RWPE2 (cell line): ENCODE measurements at regions not wholly inside any gene's neighbourhood (a gene's known extent, or its start where the extent isn't known, plus 50 kb on each side); places are given as distances from the start of the nearest gene placed in this dataset.

ENCODE experiments used
- ATAC-seq: fragments of 200-7000 bp; cut with Tn5 transposase; 3 replicates; pipeline ENCODE4 v1.9.1; 2021; ENCODE audit warnings: low read depth
- DNase-seq: peaks from one replicate; pipeline ENCODE4 v3.0.0-alpha.2; 2020; ENCODE audit warnings: low spot score
- H3K27ac ChIP-seq: fragments of 450-650 bp; 2 replicates; pipeline ENCODE4 v1.5.1; 2017; ENCODE audit warnings: mild to moderate bottlenecking; ENCODE audit not compliant: poor library complexity, severe bottlenecking
- H3K27me3 ChIP-seq: fragments of 250-450 bp; sonication (Bioruptor Pico); 2 replicates; pipeline ENCODE4 v1.5.1; 2021; ENCODE audit warnings: mild to moderate bottlenecking, moderate library complexity; ENCODE audit not compliant: insufficient read depth, poor library complexity, severe bottlenecking
- H3K36me3 ChIP-seq: fragments of 250-450 bp; sonication (Bioruptor Pico); 2 replicates; pipeline ENCODE4 v1.5.1; 2020; ENCODE audit warnings: low read depth, mild to moderate bottlenecking, moderate library complexity
- H3K4me1 ChIP-seq: fragments of 250-450 bp; sonication (Bioruptor Pico); 2 replicates; pipeline ENCODE4 v1.5.1; 2021; ENCODE audit warnings: mild to moderate bottlenecking, moderate library complexity; ENCODE audit not compliant: insufficient read depth, poor library complexity, severe bottlenecking
- H3K4me3 ChIP-seq: fragments of 250-450 bp; sonication (Bioruptor Pico); 2 replicates; pipeline ENCODE4 v1.5.1; 2021; ENCODE audit warnings: mild to moderate bottlenecking, moderate library complexity; ENCODE audit not compliant: severe bottlenecking
- H3K9me3 ChIP-seq: fragments of 250-450 bp; sonication (Bioruptor Pico); 2 replicates; pipeline ENCODE4 v1.5.1; 2021; ENCODE audit warnings: mild to moderate bottlenecking, moderate library complexity; ENCODE audit not compliant: severe bottlenecking
- TF ChIP-seq, protein P1 (sequence below): fragments of 450-650 bp; IDR thresholded peaks from one replicate; pipeline ENCODE4 v1.5.1; 2017; ENCODE audit warnings: mild to moderate bottlenecking, moderate library complexity; ENCODE audit not compliant: poor library complexity, severe bottlenecking

DNA sequence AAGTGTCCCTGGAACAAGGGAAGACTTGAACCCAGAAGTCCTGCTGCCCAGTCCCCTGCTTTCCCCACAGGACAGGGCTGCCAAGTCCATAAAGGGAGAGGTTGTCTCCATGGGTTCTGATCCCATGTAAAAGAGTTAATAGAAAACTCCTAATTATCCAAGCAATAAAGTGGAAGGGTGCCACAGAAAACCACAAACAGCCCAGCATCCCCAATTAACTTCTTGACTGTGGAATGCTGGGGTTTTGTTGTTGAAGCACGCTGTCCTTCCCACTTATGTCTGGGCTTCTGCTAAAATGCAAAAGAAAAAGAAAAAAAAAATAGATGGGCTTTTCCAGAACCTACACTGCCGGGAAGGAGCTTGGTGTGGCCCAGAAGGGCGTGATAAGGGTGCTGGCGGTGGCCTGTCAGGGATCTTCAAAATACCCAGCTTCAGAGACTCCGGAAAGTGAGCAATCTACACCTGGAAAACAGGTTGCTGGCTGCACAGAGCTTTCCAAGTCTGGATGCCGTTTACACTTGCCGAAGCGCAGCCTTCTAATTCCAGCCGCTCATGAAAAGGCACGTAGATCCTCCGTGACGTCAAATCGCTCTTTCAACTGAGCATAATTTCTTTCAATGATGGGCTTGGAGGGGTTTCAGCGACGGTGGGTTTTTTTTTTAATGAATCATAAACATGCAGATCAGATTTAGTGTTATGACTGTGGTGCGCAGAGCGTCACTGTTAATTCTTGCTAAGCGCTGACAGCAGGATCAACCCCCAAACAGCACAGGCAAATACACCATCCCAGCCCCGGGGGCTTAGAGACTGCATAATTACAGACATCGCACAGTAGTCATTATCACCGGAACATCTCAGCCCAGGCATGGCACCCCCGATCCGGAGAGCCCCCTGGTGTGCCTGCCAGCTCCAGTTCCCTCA, 197.6 kb downstream of the BCOR start:
- ATAC-seq (no peak), DNase-seq (no peak)
- Histone ChIP-seq H3K4me1 (peaks cover 46% of the 10 kb centered on the region), H3K27ac (no peak overlapping the region), H3K4me3 (no peak overlapping the region), H3K27me3 (no peaks in the 10 kb centered on the region), H3K36me3 (no peaks in the 10 kb centered on the region), H3K9me3 (no peaks in the 10 kb centered on the region)
- TF ChIP-seq, protein P1, sequence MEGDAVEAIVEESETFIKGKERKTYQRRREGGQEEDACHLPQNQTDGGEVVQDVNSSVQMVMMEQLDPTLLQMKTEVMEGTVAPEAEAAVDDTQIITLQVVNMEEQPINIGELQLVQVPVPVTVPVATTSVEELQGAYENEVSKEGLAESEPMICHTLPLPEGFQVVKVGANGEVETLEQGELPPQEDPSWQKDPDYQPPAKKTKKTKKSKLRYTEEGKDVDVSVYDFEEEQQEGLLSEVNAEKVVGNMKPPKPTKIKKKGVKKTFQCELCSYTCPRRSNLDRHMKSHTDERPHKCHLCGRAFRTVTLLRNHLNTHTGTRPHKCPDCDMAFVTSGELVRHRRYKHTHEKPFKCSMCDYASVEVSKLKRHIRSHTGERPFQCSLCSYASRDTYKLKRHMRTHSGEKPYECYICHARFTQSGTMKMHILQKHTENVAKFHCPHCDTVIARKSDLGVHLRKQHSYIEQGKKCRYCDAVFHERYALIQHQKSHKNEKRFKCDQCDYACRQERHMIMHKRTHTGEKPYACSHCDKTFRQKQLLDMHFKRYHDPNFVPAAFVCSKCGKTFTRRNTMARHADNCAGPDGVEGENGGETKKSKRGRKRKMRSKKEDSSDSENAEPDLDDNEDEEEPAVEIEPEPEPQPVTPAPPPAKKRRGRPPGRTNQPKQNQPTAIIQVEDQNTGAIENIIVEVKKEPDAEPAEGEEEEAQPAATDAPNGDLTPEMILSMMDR: no peak

DNA sequence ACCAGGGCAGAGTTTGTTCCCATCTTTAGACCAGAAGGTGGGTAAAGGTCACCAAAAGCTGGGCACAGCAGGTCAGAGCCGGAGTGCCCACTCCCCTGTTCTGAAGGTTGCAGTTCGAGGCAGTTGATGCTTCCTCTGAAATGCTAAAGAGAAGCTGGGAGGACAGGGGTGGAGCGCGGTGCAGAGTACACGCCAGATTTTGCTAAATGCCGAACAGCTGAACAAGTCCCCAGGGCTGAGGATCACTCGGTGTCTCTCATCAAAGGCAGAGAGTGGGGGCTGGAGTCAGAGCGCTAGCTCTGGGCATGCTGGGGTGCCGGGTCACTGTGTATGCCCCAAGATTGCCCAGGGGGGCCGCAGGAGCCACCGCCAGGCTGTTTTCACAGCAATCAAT, 197.0 kb downstream of the BCOR start:
- ATAC-seq: no peak
- H3K27me3 ChIP-seq: no peaks in the 10 kb centered on the region
- no peak overlapping the region for H3K27ac ChIP-seq
- H3K4me3 ChIP-seq: no peak overlapping the region
- no peaks in the 10 kb centered on the region for H3K9me3 ChIP-seq
- peaks cover 39% of the 10 kb centered on the region for H3K4me1 ChIP-seq
- no peaks in the 10 kb centered on the region for H3K36me3 ChIP-seq
- DNase-seq: no peak
- TF ChIP-seq, protein P1: no peak

DNA sequence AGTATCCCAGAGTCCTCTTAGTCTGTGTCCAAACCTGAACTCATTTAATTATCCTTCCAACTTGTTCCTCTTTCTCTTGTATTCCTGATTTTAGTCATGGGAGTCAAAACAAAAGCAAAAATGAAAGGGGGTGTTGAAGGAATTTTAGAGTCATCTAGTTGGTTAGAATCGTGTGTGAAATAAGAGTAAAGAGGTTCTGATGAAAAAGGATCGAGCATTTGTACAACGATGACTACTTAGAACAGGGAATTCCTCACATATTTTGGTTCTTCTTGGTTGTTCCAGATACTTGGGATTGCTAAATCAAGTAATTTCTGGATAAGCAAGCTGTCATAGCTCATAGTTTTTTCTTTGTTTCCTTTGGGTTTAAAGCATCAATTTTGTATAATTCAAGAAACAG, 194.4 kb downstream of the BCOR start:
- ATAC-seq (no peak), DNase-seq (no peak)
- Histone ChIP-seq H3K4me3 (no peak overlapping the region), H3K36me3 (no peaks in the 10 kb centered on the region), H3K27me3 (no peaks in the 10 kb centered on the region), H3K9me3 (no peaks in the 10 kb centered on the region), H3K4me1 (peaks cover 23% of the 10 kb centered on the region), H3K27ac (peak overlapping the region; percentile 65)
- TF ChIP-seq, protein P1: no peak

DNA sequence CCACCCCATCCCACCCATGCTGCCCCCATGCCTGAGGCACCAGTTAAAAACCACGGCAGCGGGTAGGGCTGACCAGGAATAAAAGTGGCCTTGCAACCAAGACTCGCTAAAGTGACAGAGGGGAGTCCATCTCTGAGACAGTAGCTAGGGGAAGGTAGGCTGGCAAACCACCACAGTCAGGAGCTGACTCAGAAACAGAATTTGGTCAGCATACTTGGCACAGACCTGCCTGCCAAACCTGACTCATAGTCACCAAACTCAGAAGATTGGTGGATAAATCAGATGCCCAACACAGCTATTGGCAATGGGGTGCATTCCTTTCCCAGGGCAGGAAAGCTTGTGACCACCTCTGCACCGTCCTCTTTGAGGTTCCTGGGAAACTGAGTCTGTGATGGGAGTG, 193.8 kb downstream of the BCOR start:
- no peaks in the 10 kb centered on the region for H3K9me3 ChIP-seq
- no peak for DNase-seq
- ATAC-seq: peak; percentile 52
- no peaks in the 10 kb centered on the region for H3K36me3 ChIP-seq
- TF ChIP-seq, protein P1: no peak
- H3K27me3 ChIP-seq: no peaks in the 10 kb centered on the region
- H3K27ac ChIP-seq: peak overlapping the region; percentile 65
- peaks cover 26% of the 10 kb centered on the region for H3K4me1 ChIP-seq
- no peak overlapping the region for H3K4me3 ChIP-seq

DNA sequence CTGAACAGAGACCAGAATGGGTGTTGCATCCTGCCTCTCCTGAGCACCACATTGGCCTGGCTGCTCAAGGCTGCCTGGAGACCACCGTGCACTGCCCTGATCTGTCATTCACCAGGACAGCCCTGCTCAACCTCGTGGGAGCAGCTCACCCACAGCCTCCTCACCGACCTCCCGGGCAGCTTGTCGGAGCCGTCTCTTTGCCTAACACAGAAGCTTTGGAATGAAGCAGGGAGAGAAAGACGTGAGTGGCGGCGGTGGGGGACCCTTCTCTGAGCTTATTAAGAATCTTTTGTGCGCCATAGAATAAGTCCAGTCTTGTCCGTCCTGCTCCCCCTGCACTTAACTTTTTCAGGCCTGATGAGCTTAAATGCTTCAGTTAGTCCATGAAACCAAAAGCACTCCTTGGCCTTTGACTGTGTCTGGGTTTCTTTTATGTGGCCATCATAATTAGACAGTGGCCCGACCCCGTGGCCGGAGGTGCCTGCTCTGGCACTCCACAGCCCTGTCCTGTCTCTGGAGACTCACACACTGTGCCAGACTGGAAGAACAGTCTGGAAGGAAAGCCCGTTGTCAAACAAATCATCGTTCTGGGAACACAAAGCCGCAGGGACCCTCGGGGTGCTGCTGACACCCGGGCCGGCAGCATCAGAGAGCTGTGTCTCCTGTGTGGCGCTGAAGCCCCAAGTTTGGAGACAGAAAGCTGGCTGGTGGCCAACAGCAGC, 192.8 kb downstream of the BCOR start:
- Histone ChIP-seq H3K4me1 (peaks cover 29% of the 10 kb centered on the region), H3K36me3 (no peaks in the 10 kb centered on the region), H3K9me3 (no peaks in the 10 kb centered on the region), H3K27ac (peak overlapping the region; percentile 65), H3K4me3 (no peak overlapping the region), H3K27me3 (no peaks in the 10 kb centered on the region)
- no peak for ATAC-seq
- TF ChIP-seq, protein P1: no peak
- no peak for DNase-seq
